A549 (cell line): ENCODE measurements at regions not wholly inside any gene's neighbourhood (a gene's known extent, or its start where the extent isn't known, plus 50 kb on each side); places are given as distances from the start of the nearest gene placed in this dataset.

Experiments used
- BHLHE40 ChIP-seq: IDR thresholded peaks from 2 replicates; pipeline ENCODE4 v1.6.1; 2012; ENCODE audit warnings: low read depth, low read length, inconsistent platforms
- CBX8 ChIP-seq: fragments of 200-600 bp; sonication (generic); IDR thresholded peaks from 2 replicates; pipeline ENCODE4 v1.6.1; 2016
- EP300 ChIP-seq, 2 experiments: fragments of >200 bp; sonication (Bioruptor Twin); formaldehyde crosslinking; IDR thresholded peaks; 2 replicates in 1 of 2; 3 replicates in 1 of 2; pipeline ENCODE4 v1.6.1; 2016 to 2017
- HDAC2 ChIP-seq: fragments of 200-600 bp; sonication (generic); IDR thresholded peaks from 2 replicates; pipeline ENCODE4 v1.6.1; 2016
- HOXB13 ChIP-seq: fragments of 250-450 bp; sonication (Bioruptor Pico); IDR thresholded peaks from 2 replicates; pipeline ENCODE4 v1.5.0; 2020; ENCODE audit warnings: low read depth, mild to moderate bottlenecking, moderate library complexity
- MAFK ChIP-seq: fragments of 450-650 bp; IDR thresholded peaks from 2 replicates; pipeline ENCODE4 v1.6.1; 2014; ENCODE audit not compliant: partially characterized antibody
- POLR2A ChIP-seq: IDR thresholded peaks from 2 replicates; pipeline ENCODE4 v1.6.1; 2012; ENCODE audit warnings: mild to moderate bottlenecking, low read length
- RCOR1 ChIP-seq: fragments of 150-350 bp; IDR thresholded peaks from 2 replicates; pipeline ENCODE4 v1.6.1; 2014; ENCODE audit warnings: antibody characterized with exemption, low read length, low read depth
- TF ChIP-seq, protein P1 (sequence below): fragments of >200 bp; sonication (Bioruptor Twin); formaldehyde crosslinking; IDR thresholded peaks from 3 replicates; pipeline ENCODE4 v1.5.1; 2016

DNA sequence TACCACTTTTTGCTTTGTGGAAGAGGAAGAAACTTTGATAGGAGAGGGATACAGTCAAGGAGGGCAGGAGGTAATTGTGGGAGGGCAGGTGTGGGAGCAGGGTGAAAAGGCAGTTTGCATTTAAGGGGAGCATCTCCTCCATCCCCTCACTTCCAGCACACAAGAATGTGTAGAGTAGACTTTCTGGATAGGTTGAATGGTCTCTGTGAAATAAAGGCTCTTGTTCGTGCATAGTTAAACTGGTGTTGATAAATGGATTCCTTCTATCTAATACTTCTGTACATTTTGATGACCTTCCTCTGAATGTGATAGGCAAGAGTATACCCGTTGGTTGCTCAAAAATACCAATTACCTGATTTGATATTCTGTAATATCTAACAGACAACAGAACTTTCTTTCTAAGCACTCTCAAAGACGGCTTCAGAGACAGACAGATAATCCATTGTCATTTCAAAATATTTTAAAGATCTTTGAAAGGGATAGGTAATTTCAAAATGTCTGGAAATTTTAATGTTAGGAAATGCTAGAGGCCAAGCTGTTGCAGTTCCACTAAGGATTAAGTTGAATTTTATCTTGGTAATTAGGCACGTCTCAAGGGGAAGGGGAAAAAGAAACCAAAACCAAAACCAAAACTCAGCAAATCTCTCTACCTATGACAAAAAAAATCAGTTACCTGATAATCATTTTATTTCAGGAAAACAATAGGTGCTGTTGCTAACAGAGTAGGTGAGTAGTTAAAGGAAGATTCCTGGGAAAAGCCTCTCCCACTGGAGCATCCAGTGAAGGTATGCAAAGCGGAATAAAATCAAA, 302.6 kb downstream of the COG6 start:
- TF ChIP-seq, protein P1, sequence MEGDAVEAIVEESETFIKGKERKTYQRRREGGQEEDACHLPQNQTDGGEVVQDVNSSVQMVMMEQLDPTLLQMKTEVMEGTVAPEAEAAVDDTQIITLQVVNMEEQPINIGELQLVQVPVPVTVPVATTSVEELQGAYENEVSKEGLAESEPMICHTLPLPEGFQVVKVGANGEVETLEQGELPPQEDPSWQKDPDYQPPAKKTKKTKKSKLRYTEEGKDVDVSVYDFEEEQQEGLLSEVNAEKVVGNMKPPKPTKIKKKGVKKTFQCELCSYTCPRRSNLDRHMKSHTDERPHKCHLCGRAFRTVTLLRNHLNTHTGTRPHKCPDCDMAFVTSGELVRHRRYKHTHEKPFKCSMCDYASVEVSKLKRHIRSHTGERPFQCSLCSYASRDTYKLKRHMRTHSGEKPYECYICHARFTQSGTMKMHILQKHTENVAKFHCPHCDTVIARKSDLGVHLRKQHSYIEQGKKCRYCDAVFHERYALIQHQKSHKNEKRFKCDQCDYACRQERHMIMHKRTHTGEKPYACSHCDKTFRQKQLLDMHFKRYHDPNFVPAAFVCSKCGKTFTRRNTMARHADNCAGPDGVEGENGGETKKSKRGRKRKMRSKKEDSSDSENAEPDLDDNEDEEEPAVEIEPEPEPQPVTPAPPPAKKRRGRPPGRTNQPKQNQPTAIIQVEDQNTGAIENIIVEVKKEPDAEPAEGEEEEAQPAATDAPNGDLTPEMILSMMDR: no peak
- TF ChIP-seq CBX8 (no peak), HOXB13 (CRISPR knock-in tag) (no peak), RCOR1 (no peak), EP300 (IDR thresholded peaks at IDR 0.05) (no peak), MAFK (no peak), BHLHE40 (no peak), POLR2A (no peak), HDAC2 (no peak)
